Liver (tissue), 8 donors: ENCODE measurements at regions not wholly inside any gene's neighbourhood (a gene's known extent, or its start where the extent isn't known, plus 50 kb on each side); places are given as distances from the start of the nearest gene placed in this dataset.

Experiments used
- DNase-seq: peaks from one replicate; pipeline ENCODE4 v3.0.0-alpha.2; 2017; ENCODE audit warnings: low spot score
- H3K27ac ChIP-seq, 2 donors: one replicate each; pipeline ENCODE4 v1.7.0; 2013; ENCODE audit warnings: inconsistent platforms in 2 of 2, low read length in 2 of 2, control low read depth in 1 of 2, low read depth in 1 of 2, mild to moderate bottlenecking in 1 of 2
- H3K27me3 ChIP-seq, 4 donors: one replicate each; pipeline versions ENCODE4 v1.6.1 to v1.7.0; 2013; ENCODE audit warnings: low read length in 3 of 4, inconsistent platforms in 1 of 4, mild to moderate bottlenecking in 1 of 4, moderate library complexity in 1 of 4; ENCODE audit not compliant: control insufficient read depth in 4 of 4, insufficient read depth in 4 of 4
- H3K36me3 ChIP-seq, 4 donors: one replicate each; pipeline versions ENCODE4 v1.6.1 to v1.7.0; 2013; ENCODE audit warnings: low read length in 3 of 4, mild to moderate bottlenecking in 3 of 4, low read depth in 1 of 4, moderate library complexity in 1 of 4; ENCODE audit not compliant: control insufficient read depth in 4 of 4, insufficient read depth in 3 of 4
- H3K4me1 ChIP-seq, 4 donors: one replicate each; pipeline versions ENCODE4 v1.6.1 to v1.7.0; 2013; ENCODE audit warnings: low read length in 3 of 4, mild to moderate bottlenecking in 3 of 4, moderate library complexity in 1 of 4; ENCODE audit not compliant: control insufficient read depth in 4 of 4, insufficient read depth in 4 of 4
- H3K4me3 ChIP-seq, 3 donors: one replicate each; pipeline versions ENCODE4 v1.6.1 to v1.7.0; 2013; ENCODE audit warnings: low read length in 3 of 3, control low read depth in 1 of 3, low read depth in 1 of 3, mild to moderate bottlenecking in 1 of 3
- H3K9ac ChIP-seq, 2 donors: one replicate each; pipeline ENCODE4 v1.7.0; 2013; ENCODE audit warnings: low read length in 2 of 2, mild to moderate bottlenecking in 2 of 2, moderate library complexity in 2 of 2, control low read depth in 1 of 2, low read depth in 1 of 2
- H3K9me3 ChIP-seq, 4 donors: one replicate each; pipeline versions ENCODE4 v1.6.1 to v1.7.0; 2013; ENCODE audit warnings: low read length in 3 of 4; ENCODE audit not compliant: control insufficient read depth in 4 of 4
- ATF3 ChIP-seq: IDR thresholded peaks from 2 replicates; pipeline ENCODE4 v1.6.1; 2016; ENCODE audit warnings: antibody characterized with exemption
- CTCF ChIP-seq: fragments of 150-350 bp; IDR thresholded peaks from 2 replicates; pipeline ENCODE4 v1.5.1; 2017; ENCODE audit warnings: improper control_type of control experiment, low read depth, low read length; ENCODE audit not compliant: missing input control
- EGR1 ChIP-seq, 2 donors: IDR thresholded peaks; 2 replicates each; pipeline ENCODE4 v1.6.1; 2016 to 2018; ENCODE audit warnings: antibody characterized with exemption in 2 of 2, low read depth in 2 of 2
- FOXA1 ChIP-seq: IDR thresholded peaks from 2 replicates; pipeline ENCODE4 v1.6.1; 2016; ENCODE audit warnings: antibody characterized with exemption
- FOXA2 ChIP-seq: IDR thresholded peaks from 2 replicates; pipeline ENCODE4 v1.6.1; 2016; ENCODE audit warnings: antibody characterized with exemption
- GABPA ChIP-seq, 2 donors: IDR thresholded peaks in 1 of 2; conservative IDR thresholded peaks in 1 of 2; 2 replicates each; pipeline ENCODE4 v1.6.1; 2016; ENCODE audit warnings: antibody characterized with exemption in 2 of 2, mild to moderate bottlenecking in 1 of 2, moderate library complexity in 1 of 2
- HNF4A ChIP-seq, 2 donors: conservative IDR thresholded peaks; 2 replicates each; pipeline ENCODE4 v1.6.1; 2016; ENCODE audit warnings: antibody characterized with exemption in 2 of 2, mild to moderate bottlenecking in 2 of 2
- HNF4G ChIP-seq: IDR thresholded peaks from 2 replicates; pipeline ENCODE4 v1.6.1; 2016; ENCODE audit warnings: antibody characterized with exemption
- JUND ChIP-seq, 2 donors: IDR thresholded peaks; 2 replicates each; pipeline ENCODE4 v1.6.1; 2016; ENCODE audit warnings: antibody characterized with exemption in 2 of 2
- MAX ChIP-seq: IDR thresholded peaks from 2 replicates; pipeline ENCODE4 v1.6.1; 2016; ENCODE audit warnings: antibody characterized with exemption
- NR2F2 ChIP-seq: IDR thresholded peaks from 2 replicates; pipeline ENCODE4 v1.6.1; 2016; ENCODE audit warnings: antibody characterized with exemption
- RAD21 ChIP-seq, 2 donors: IDR thresholded peaks; 2 replicates each; pipeline ENCODE4 v1.6.1; 2016; ENCODE audit warnings: antibody characterized with exemption in 2 of 2, mild to moderate bottlenecking in 2 of 2
- REST ChIP-seq: IDR thresholded peaks from 2 replicates; pipeline ENCODE4 v1.6.1; 2016; ENCODE audit warnings: antibody characterized with exemption, mild to moderate bottlenecking
- RXRA ChIP-seq, 2 donors: IDR thresholded peaks; 2 replicates each; pipeline ENCODE4 v1.6.1; 2017 to 2018; ENCODE audit warnings: antibody characterized with exemption in 2 of 2, mild to moderate bottlenecking in 1 of 2
- SP1 ChIP-seq: IDR thresholded peaks from 2 replicates; pipeline ENCODE4 v1.6.1; 2018; ENCODE audit warnings: antibody characterized with exemption, mild to moderate bottlenecking
- TAF1 ChIP-seq: conservative IDR thresholded peaks from 2 replicates; pipeline ENCODE4 v1.6.1; 2016; ENCODE audit warnings: antibody characterized with exemption, mild to moderate bottlenecking
- YY1 ChIP-seq: IDR thresholded peaks from 2 replicates; pipeline ENCODE4 v1.6.1; 2016; ENCODE audit warnings: antibody characterized with exemption, mild to moderate bottlenecking
- ZBTB33 ChIP-seq: IDR thresholded peaks from 2 replicates; pipeline ENCODE4 v1.6.1; 2016; ENCODE audit warnings: antibody characterized with exemption
- WGBS: extraction: QIAGEN DNeasy Blood & Tissue Kit; methylation state at CpG from one replicate; pipeline ENCODE4 v1.1.7; 2013; 5-methylcytosine and 5-hydroxymethylcytosine counted together
- donor health status: healthy.
- donor health status: healthy.
- donor health status: healthy.
- donor health status: healthy.
- donor health status: healthy.

- Histone ChIP-seq H3K36me3 (no peaks in the 10 kb centered on the region), H3K4me3 (no peak overlapping the region), H3K27me3 (no peaks in the 10 kb centered on the region), H3K27ac (no peak overlapping the region), H3K9ac (no peak overlapping the region), H3K4me1 (no peaks in the 10 kb centered on the region), H3K9me3 (no peaks in the 10 kb centered on the region)
- DNase-seq = no peak
- WGBS = 53% methylated on average over 1 of the region's 1 CpG
- no peak for TF ChIP-seq SP1
- TF ChIP-seq EGR1 (IDR thresholded peaks at IDR 0.05; ENCODE audit: low read depth in 2 of 2) = no peak
- no peak for TF ChIP-seq FOXA2
- no peak for TF ChIP-seq ZBTB33
- TF ChIP-seq MAX = no peak
- no peak for TF ChIP-seq REST
- no peak for TF ChIP-seq FOXA1
Measured at GRCh38 chr14:43525658-43526057, 981.4 kb downstream of the FSCB start.

- no peak for DNase-seq
- Histone ChIP-seq H3K4me3 (no peak overlapping the region), H3K27me3 (no peaks in the 10 kb centered on the region), H3K27ac (no peak overlapping the region), H3K36me3 (no peaks in the 10 kb centered on the region), H3K4me1 (no peaks in the 10 kb centered on the region), H3K9me3 (no peaks in the 10 kb centered on the region), H3K9ac (no peak overlapping the region)
- no peak for TF ChIP-seq HNF4G
- TF ChIP-seq CTCF = no peak
- no peak for TF ChIP-seq HNF4A (conservative IDR thresholded peaks at IDR 0.05)
- TF ChIP-seq ZBTB33 = no peak
- no peak for TF ChIP-seq EGR1 (IDR thresholded peaks at IDR 0.05; ENCODE audit: low read depth in 2 of 2)
- TF ChIP-seq FOXA1 = no peak
- no peak for TF ChIP-seq GABPA (IDR thresholded peaks at IDR 0.05 in 1 of 2, conservative IDR thresholded peaks at IDR 0.05 in 1 of 2)
- TF ChIP-seq REST = no peak
- no peak for TF ChIP-seq FOXA2
- no peak for TF ChIP-seq YY1
- TF ChIP-seq MAX = no peak
- no peak for TF ChIP-seq ATF3
- TF ChIP-seq NR2F2 = no peak
- TF ChIP-seq RAD21 (IDR thresholded peaks at IDR 0.05) = no peak
- TF ChIP-seq RXRA (IDR thresholded peaks at IDR 0.05) = no peak
- TF ChIP-seq TAF1 = no peak
- TF ChIP-seq SP1 = no peak
- TF ChIP-seq JUND (IDR thresholded peaks at IDR 0.05) = no peak
- WGBS = 82% methylated on average over 4 of the region's 4 CpGs
Measured at GRCh38 chr14:43522901-43523300, 984.2 kb downstream of the FSCB start.
